Superior temporal gyrus (tissue), 1 donor: ENCODE measurements at regions not wholly inside any gene's neighbourhood (a gene's known extent, or its start where the extent isn't known, plus 50 kb on each side); places are given as distances from the start of the nearest gene placed in this dataset.

Experiments used
- DNase-seq: peaks from one replicate; pipeline ENCODE4 v3.0.0-alpha.2; 2016; ENCODE audit errors: extremely low spot score

DNA sequence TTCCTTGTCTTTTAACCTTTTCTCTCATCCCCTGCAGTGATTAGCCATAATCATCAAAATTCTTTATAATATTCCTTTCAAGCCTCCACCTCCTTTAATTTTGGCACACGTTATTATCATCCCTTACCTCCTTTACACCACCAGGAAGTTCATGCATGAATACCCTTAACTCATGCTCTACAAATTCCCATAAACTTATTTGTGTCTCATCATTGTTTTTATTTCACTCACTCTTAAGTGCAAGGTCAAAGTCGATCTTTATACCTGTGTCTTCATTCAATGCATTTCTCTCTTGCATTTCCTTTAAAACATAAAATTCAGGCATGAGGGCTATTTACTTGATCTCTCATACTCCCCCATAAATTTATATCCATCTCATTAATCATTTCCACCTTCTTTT is 1064.6 kb upstream of the CADM2 start:
- DNase-seq, result no peak

DNA sequence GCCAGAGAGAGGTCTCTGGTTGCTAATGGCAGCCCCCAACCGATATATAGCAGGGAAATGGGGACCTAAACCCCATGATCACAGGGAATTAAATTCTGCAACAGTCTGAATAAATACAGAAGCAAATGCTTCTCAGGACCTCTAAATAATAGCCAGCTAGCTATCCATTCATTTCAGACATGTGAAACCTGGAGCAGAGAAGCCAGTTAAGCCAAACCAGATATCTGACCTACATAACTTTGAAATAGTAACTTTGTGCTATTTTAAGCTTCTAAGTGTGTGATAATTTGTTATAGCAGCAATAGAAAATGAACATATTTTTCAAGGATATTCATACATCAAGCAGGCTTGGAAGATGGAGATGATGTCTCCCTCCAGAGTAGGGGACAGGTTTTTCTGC is 1062.9 kb upstream of the CADM2 start:
- DNase-seq, result no peak

DNA sequence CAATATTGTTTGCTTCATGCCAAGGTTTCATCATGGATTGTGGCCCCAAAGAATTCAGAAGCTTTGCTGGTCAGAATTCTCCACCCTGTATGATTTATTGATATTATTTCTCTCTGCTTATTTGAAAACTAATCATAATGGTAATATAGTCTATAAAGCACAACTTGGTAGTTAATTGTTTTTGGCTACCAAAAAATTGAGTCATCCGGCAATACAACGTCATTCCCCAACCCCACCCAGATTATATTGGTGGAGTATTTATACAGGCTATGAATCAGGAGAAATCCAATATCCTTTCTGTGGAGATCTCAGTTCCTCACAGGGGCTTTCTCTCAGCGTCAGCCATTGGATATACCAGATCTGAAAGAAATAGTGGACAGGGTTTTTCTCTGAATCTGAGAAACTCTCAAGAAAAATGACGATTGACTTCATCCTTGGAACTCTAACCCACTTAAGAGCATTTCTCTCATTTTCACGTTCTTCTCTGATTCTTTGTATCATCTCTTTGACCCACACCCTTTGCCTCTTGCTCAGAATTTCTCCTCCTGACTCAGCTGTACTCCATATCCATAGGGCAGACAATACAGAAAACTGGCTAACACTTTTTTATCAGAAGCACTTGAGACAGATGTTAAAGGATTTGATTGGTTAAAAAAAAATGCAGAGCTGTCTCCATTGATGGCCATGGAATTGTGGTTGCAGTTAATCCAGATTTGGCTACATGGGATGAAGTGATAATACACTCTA is 1055.8 kb upstream of the CADM2 start:
- no peak for DNase-seq

GRCh38 chr3:83913381-83913780 is 1045.4 kb upstream of the CADM2 start:
- DNase-seq, result no peak

DNA sequence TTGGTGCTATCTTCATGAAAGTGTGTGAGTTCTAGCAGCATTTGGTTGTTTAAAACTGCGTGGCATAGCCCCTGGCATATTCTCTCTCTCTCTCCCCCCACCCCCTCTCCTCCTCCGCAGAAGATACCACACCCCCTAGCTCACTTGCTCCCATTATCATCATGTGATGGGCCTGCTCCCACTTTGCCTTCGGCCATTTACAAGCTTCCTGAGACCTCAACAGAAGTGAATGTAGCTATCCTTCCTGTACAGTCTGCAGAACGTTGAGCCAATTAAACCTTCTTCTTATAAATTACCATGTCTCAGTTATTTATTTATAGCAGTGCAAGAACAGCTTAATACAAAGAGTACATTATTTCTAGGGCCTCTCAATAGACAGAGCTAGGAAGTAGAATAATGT is 1032.5 kb upstream of the CADM2 start:
- DNase-seq, result no peak

GRCh38 chr3:83928391-83928790 is 1030.4 kb upstream of the CADM2 start:
- no peak for DNase-seq

GRCh38 chr3:83928903-83929302 is 1029.9 kb upstream of the CADM2 start:
- DNase-seq, result no peak

GRCh38 chr3:83934192-83935021 is 1024.4 kb upstream of the CADM2 start:
- DNase-seq, result no peak

DNA sequence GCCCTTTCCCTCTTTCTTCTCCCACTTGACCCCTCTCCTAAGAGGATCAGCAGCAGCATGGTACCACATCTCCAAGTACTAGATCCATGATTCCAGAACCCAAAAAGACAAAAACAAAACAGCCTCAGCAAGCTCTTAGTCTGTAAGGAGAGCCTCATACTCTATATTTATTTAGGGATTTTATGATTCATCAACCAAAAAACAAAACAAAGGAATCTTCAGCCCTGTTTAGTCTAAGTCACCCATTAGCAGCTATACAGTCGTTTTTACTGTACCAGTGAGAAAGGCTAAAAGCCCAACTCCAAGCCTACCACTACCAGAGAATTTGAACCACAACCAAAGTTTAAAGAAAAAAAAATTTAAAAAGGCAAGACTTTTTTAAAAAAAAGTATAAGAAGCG is 1020.3 kb upstream of the CADM2 start:
- no peak for DNase-seq

DNA sequence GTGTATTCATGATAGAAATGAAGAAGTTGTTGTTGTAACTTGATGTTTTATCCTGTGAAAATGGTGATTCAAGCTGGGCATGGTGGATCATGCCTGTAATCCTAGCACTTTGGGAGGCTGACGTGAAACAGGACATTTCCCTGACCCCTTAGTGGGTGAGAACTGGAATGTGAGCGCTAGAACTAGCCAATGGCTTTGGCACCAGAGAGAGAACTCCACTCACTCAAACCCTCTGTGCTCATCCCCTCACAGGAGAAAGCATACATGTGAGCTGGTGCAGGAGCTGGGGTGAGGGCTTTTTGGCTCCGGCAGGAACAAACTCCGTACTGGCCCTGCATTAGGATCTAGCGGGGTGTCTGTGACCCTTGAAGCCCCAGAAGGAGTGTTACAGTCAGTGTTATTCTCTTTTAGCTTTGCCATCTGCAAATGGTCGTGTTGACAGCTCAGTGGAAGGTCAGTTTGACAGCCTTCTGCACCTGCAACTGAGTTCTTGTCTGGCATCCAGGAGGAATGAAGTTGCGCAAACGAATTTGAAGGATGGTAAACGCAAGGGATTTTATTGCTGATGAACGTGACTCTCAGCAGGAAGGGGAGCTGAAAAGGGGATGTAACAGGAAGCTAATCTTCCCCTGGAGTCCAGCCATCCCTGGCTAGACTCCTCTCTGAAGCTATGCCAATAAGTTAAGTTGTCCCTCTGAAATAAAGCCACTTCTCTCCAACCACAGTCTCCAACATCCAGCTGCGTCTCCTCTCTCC is 1016.6 kb upstream of the CADM2 start:
- DNase-seq, result no peak

DNA sequence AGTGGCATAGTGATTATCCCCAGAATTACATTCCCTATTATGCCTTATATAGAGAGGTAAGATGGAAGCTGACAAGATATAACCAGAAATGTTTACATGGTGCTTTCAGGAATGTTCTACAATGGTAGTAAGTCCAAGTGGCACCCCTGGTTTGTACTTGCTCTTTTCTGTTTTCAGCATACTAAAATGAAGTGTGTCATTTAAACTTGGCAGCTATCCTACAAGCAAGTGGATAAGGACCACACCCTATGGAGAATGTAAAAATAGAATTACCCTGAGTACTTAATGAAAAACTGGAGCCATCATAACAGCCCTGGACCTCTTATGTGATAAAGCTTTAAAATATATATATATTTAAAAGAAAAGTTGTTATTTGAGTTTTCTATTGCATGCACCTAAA is 1012.7 kb upstream of the CADM2 start:
- no peak for DNase-seq

DNA sequence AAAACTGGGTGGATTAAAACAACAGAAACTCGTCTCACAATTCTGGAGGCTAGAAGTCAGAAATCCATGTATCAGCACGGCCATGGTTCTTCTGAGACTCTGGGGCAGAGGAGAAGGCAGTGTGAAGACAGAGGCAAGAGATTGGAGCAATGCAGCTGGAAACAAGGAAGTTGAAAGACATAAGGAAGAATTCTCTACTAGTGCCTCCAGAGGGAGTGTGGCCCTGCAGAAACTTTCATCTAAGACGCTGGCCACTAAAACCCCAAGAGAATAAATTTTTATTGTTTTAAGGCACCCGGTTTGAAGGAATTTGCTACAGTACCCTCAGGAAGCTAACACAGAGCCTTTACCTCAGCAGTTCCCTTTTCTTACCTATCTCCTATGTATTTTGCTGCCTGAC is 1012.2 kb upstream of the CADM2 start:
- DNase-seq, result no peak

GRCh38 chr3:83948771-83949170 is 1010.0 kb upstream of the CADM2 start:
- DNase-seq, result no peak

GRCh38 chr3:83953417-83954089 is 1005.2 kb upstream of the CADM2 start:
- no peak for DNase-seq

GRCh38 chr3:83956431-83956830 is 1002.4 kb upstream of the CADM2 start:
- DNase-seq, result no peak

- DNase-seq, result no peak
Measured at GRCh38 chr3:83968356-83968755, 990.4 kb upstream of the CADM2 start.

DNA sequence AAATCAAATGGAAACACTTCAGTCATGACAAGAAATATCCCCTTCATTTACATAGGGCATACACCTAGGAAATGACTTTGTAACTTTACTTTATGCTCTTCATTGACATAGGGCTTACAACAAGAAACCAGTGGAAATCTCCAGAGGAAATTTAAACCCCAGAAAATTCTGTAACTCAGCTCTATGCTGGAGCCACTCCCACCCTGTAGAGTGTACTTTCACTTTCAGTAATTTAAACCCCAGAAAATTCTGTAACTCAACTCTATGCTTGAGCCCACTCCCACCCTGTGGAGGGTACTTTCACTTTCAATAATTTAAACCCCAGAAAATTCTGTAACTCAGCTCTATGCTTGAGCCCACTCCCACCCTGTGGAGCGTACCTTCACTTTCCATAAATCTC is 987.1 kb upstream of the CADM2 start:
- no peak for DNase-seq

DNA sequence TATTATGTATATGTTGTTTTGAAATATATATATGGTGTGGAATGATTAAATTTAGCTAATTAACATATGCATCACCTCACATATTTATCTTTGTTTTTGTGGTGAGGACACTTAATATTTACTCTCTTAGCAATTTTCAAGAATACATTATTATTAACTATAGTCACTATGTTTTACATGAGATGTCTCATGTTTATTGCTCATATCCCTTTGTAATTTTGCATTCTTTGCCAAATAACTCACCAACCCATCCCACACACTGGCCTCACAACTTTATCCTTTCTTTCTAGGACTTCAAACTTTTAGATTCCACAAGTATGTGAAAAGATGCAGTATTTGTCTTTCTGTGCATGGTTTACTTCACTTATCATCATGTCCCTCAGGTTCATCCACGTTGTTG is 950.2 kb upstream of the CADM2 start:
- no peak for DNase-seq

GRCh38 chr3:84023842-84024241 is 934.9 kb upstream of the CADM2 start:
- DNase-seq, result no peak

GRCh38 chr3:84039099-84039498 is 919.7 kb upstream of the CADM2 start:
- DNase-seq, result no peak

DNA sequence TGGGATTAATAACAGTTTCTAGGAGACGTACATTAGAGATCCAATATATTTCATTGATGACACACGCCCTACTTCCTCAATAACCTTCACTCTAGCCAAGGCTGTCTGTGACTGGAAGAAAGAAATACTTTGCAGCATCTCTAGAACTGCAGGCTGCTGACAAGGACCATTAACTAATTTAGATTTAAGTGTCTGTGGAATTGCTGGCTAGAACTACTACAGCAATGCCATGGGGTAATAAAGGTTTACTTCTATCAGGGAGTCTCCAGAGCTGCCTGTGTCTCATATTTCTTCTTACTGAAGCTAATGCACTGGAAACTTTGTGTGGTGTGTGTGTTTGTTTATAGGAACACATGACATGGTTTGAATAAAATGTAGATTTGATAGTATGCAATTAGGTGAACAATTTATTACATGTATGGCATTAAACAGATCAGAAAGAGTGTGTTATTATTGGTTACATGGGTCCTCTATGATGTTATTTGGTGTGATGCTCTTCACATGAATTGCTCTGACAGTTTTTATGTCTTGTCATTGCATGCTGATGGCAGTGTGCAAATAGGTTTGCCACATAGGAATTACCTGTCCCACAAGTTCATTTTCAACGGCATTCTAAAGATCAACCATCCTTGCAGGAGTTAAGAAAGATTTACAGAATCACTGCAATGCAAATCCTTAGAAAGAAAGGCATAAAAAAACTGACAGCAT is 916.2 kb upstream of the CADM2 start:
- no peak for DNase-seq
